Caco-2 (cell line): ENCODE measurements at regions not wholly inside any gene's neighbourhood (a gene's known extent, or its start where the extent isn't known, plus 50 kb on each side); places are given as distances from the start of the nearest gene placed in this dataset.

Experiments used
- BruUV-seq: library from RNA; stranded (reverse); fragments of 400-500 nt; replicated peaks from 2 replicates; lab custom pipeline; 2021; lab: Mats Ljungman, UMichigan
- CTCF ChIA-PET: fragments of 300-600 bp; sonication (Branson Sonifier 250); formaldehyde crosslinking; loops from one replicate; lab custom pipeline; 2022; ENCODE audit warnings: antibody characterized with exemption; lab: Charles Lee
- POLR2A ChIA-PET: fragments of 300-600 bp; sonication (Branson Sonifier 250); formaldehyde crosslinking; loops from one replicate; lab custom pipeline; 2022; ENCODE audit warnings: antibody characterized with exemption; lab: Charles Lee
- DNase-seq, 2 experiments: peaks; one replicate each; pipeline versions ENCODE4 v3.0.0 to v3.0.0-alpha.2; 2020 to 2022
- H3K27me3 ChIP-seq: replicated peaks from 2 replicates; pipeline ENCODE4 v1.6.0; 2011; ENCODE audit warnings: low read length; ENCODE audit not compliant: control insufficient read depth, insufficient read depth
- H3K36me3 ChIP-seq: 2 replicates; pipeline ENCODE4 v1.5.1; 2011; ENCODE audit warnings: low read length; ENCODE audit not compliant: control insufficient read depth, insufficient read depth
- H3K4me1 ChIP-seq: fragments of 250-450 bp; sonication (Bioruptor Pico); 2 replicates; pipeline ENCODE4 v1.5.1; 2020; ENCODE audit warnings: mild to moderate bottlenecking
- H3K4me3 ChIP-seq: 2 replicates; pipeline ENCODE4 v1.5.1; 2011; ENCODE audit warnings: low read depth, mild to moderate bottlenecking, control low read depth, low read length
- H3K9me3 ChIP-seq: fragments of 250-450 bp; sonication (Bioruptor Pico); 2 replicates; pipeline ENCODE4 v1.5.1; 2020; ENCODE audit warnings: mild to moderate bottlenecking, moderate library complexity
- H3K27ac Mint-ChIP-seq: one replicate; pipeline ENCODE4 v1.8.0; 2022; ENCODE audit warnings: mixed read lengths; ENCODE audit not compliant: unreplicated experiment
- H3K27me3 Mint-ChIP-seq: one replicate; pipeline ENCODE4 v1.8.0; 2022; ENCODE audit warnings: mixed read lengths; ENCODE audit not compliant: insufficient read depth, unreplicated experiment
- H3K36me3 Mint-ChIP-seq: one replicate; pipeline ENCODE4 v1.8.0; 2022; ENCODE audit warnings: mild to moderate bottlenecking, mixed read lengths; ENCODE audit not compliant: insufficient read depth, unreplicated experiment
- H3K4me1 Mint-ChIP-seq: one replicate; pipeline ENCODE4 v1.8.0; 2022; ENCODE audit warnings: low read depth, mixed read lengths; ENCODE audit not compliant: unreplicated experiment
- H3K4me3 Mint-ChIP-seq: one replicate; pipeline ENCODE4 v1.8.0; 2022; ENCODE audit warnings: mild to moderate bottlenecking, moderate library complexity, mixed read lengths; ENCODE audit not compliant: unreplicated experiment
- H3K9me3 Mint-ChIP-seq: one replicate; pipeline ENCODE4 v1.8.0; 2022; ENCODE audit warnings: mixed read lengths; ENCODE audit not compliant: unreplicated experiment
- CTCF ChIP-seq, 2 experiments: fragments of 200-600 bp in 1 of 2; IDR thresholded peaks; 1 replicate in 1 of 2; 2 replicates in 1 of 2; pipeline versions ENCODE4 v1.5.1 to v1.8.0; 2011 to 2022; ENCODE audit warnings: antibody characterized with exemption in 1 of 2, control low read depth in 1 of 2, inconsistent platforms in 1 of 2, low read depth in 1 of 2, low read length in 1 of 2, mild to moderate bottlenecking in 1 of 2, moderate library complexity in 1 of 2; ENCODE audit not compliant: insufficient read depth in 1 of 2, severe bottlenecking in 1 of 2, unreplicated experiment in 1 of 2
- intact Hi-C: fragments of 100-400 bp; cut with micrococcal nuclease; formaldehyde crosslinking; loops from one replicate; pipeline ENCODE4 v1.10.0; 2022; ENCODE audit not compliant: unreplicated experiment

DNA sequence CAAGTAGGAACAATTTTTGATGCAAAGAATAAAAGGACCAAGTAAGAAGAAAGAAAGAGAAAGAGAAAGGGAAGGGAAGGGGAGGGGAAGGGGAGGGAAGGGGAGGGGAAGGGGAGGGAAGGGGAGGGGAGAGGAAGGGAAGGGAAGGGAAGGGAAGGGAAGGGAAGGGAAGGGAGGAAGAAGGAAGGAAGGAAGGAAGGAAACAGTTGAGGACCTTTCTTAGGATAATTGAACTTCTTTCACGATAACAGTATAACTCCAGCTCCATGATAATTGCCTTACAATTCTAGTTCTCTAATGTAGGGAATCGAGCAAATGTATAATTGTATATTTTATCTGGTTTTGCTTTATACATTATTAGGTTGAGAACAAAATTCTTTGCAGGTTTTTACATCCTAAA lies 556.2 kb upstream of the PCDH10 start:
- intact Hi-C loops: no loop called here
- H3K36me3 Mint-ChIP-seq: no peaks in the 10 kb centered on the region
- TF ChIP-seq CTCF (IDR thresholded peaks at IDR 0.05; ENCODE audit: insufficient read depth in 1 of 2, low read depth in 1 of 2, low read length in 1 of 2, severe bottlenecking in 1 of 2, unreplicated experiment in 1 of 2): no peak
- Histone ChIP-seq H3K27me3 (no peaks in the 10 kb centered on the region), H3K36me3 (no peaks in the 10 kb centered on the region), H3K4me1 (no peaks in the 10 kb centered on the region), H3K9me3 (no peaks in the 10 kb centered on the region), H3K4me3 (no peak overlapping the region)
- no peaks in the 10 kb centered on the region for H3K9me3 Mint-ChIP-seq
- no peak for DNase-seq
- no peaks in the 10 kb centered on the region for H3K27me3 Mint-ChIP-seq
- BruUV-seq: no TSS peak
- H3K27ac Mint-ChIP-seq: no peak overlapping the region
- ChIA-PET CTCF (no interaction called here), POLR2A (no interaction called here)
- no peaks in the 10 kb centered on the region for H3K4me1 Mint-ChIP-seq
- no peak overlapping the region for H3K4me3 Mint-ChIP-seq

DNA sequence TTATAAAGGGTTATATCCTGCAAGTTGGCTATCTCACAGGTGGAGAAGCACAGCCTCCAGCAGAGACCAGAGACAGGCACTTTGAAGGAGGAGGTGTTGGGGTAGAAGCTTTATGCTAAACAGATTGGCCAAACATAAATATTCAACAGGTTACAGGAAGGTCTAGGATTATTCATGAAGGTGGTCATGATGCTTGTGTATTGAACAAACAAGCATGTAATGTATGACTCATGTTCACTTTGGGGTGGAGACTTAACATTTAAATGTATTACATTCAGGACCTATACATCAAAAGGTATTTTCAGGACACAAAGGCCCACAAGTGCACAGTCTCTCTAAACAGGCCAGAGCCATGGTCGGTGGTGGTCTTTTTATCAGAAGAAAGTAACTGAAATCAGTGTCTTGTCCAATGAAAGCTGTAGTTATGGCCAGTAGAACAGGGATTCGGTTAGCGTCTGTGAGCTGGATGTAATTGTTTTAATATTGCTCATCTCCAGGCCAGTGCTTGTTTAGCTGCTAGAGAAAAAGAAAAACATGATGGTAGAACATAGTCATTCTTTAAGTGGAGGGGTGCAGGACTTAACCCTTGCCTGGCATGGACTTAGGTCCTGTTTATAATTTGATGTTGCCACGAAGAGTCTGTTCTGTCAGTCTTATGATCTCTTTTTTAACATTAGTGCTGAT lies 555.2 kb upstream of the PCDH10 start:
- POLR2A ChIA-PET: no interaction called here
- no peak for TF ChIP-seq CTCF (IDR thresholded peaks at IDR 0.05; ENCODE audit: insufficient read depth in 1 of 2, low read depth in 1 of 2, low read length in 1 of 2, severe bottlenecking in 1 of 2, unreplicated experiment in 1 of 2)
- no peak for DNase-seq
- Mint-ChIP-seq H3K4me1 (no peaks in the 10 kb centered on the region), H3K9me3 (no peaks in the 10 kb centered on the region), H3K36me3 (no peaks in the 10 kb centered on the region), H3K27me3 (no peaks in the 10 kb centered on the region), H3K4me3 (no peak overlapping the region), H3K27ac (no peak overlapping the region)
- no TSS peak for BruUV-seq
- no peak overlapping the region for H3K4me3 ChIP-seq
- CTCF ChIA-PET: no interaction called here
- no peaks in the 10 kb centered on the region for H3K36me3 ChIP-seq
- H3K27me3 ChIP-seq: no peaks in the 10 kb centered on the region
- H3K4me1 ChIP-seq: no peaks in the 10 kb centered on the region
- H3K9me3 ChIP-seq: no peaks in the 10 kb centered on the region
- intact Hi-C loops: no loop called here

GRCh38 chr4:132596186-132596585 lies 552.9 kb upstream of the PCDH10 start:
- POLR2A ChIA-PET: no interaction called here
- Histone ChIP-seq H3K4me3 (no peak overlapping the region), H3K36me3 (no peaks in the 10 kb centered on the region), H3K9me3 (no peaks in the 10 kb centered on the region), H3K4me1 (no peaks in the 10 kb centered on the region), H3K27me3 (no peaks in the 10 kb centered on the region)
- no peak for TF ChIP-seq CTCF (IDR thresholded peaks at IDR 0.05; ENCODE audit: insufficient read depth in 1 of 2, low read depth in 1 of 2, low read length in 1 of 2, severe bottlenecking in 1 of 2, unreplicated experiment in 1 of 2)
- CTCF ChIA-PET: no interaction called here
- H3K36me3 Mint-ChIP-seq: no peaks in the 10 kb centered on the region
- H3K4me1 Mint-ChIP-seq: no peaks in the 10 kb centered on the region
- H3K4me3 Mint-ChIP-seq: no peak overlapping the region
- no TSS peak for BruUV-seq
- H3K27ac Mint-ChIP-seq: no peak overlapping the region
- no peaks in the 10 kb centered on the region for H3K9me3 Mint-ChIP-seq
- no peak for DNase-seq
- intact Hi-C loops: no loop called here
- H3K27me3 Mint-ChIP-seq: no peaks in the 10 kb centered on the region
